Mammary epithelial cell (primary cell): ENCODE measurements at regions not wholly inside any gene's neighbourhood (a gene's known extent, or its start where the extent isn't known, plus 50 kb on each side); places are given as distances from the start of the nearest gene placed in this dataset.

Experiments
- CTCF ChIP-seq, 2 donors: IDR thresholded peaks in 1 of 2; conservative IDR thresholded peaks in 1 of 2; 2 replicates each; pipeline ENCODE4 v1.5.1; 2011 to 2012; ENCODE audit warnings: inconsistent platforms in 2 of 2, low read length in 2 of 2, mild to moderate bottlenecking in 2 of 2, control low read depth in 1 of 2, low read depth in 1 of 2; ENCODE audit not compliant: insufficient read depth in 1 of 2; ENCODE audit errors: extremely low read depth in 1 of 2
- EZH2 ChIP-seq: IDR thresholded peaks from 2 replicates; pipeline ENCODE4 v1.6.1; 2012; ENCODE audit warnings: low read length, inconsistent platforms, borderline replicate concordance

DNA sequence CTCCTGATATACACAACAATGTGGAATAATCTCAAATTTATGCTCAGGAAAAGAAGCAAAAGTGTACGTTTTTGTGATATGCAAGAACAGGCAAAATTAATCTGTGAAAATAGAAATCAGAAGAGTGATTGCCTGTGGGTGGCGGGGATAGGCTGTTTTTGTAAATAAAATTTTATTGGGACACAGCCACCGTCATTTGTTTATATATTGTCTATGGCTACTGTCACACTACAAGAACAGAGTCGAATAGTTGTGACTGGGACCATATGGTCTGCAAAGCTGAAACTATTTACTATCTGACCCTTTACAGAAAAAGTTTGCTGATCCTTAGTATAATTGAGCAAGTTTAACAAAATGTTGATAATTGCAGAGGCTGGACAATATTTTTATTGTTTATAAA lies 269.5 kb upstream of the HTR2A start:
- no peak for TF ChIP-seq CTCF (conservative IDR thresholded peaks at IDR 0.05 in 1 of 2, IDR thresholded peaks at IDR 0.05 in 1 of 2; ENCODE audit: extremely low read depth in 1 of 2, insufficient read depth in 1 of 2, low read depth in 1 of 2, low read length in 2 of 2)
- TF ChIP-seq EZH2 = no peak
